GM12801 (cell line): ENCODE measurements at regions not wholly inside any gene's neighbourhood (a gene's known extent, or its start where the extent isn't known, plus 50 kb on each side); places are given as distances from the start of the nearest gene placed in this dataset.

Experiments used
- TF ChIP-seq, protein P1 (sequence below): IDR thresholded peaks from one replicate; pipeline ENCODE4 v1.5.1; 2011; ENCODE audit warnings: control low read depth; ENCODE audit not compliant: insufficient read length; ENCODE audit errors: extremely low read depth

DNA sequence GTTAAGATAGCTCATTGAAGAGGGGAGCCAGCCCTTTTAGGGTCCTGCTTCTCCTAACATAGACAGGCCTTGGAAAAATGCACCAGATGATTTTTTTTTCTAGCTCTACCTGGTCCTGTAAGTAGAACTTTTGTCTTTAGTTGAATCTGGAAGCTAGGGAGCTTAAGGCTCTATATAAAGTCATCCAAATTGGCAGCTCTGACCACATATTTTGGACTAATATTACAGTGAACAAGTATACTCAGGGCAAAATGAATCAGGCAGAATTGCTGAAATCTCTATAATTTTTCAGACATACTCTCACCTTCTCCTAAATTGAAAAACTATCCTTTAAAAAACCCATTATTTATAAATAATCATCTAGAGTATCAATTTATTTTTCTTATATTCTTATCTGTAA is 375.6 kb downstream of the OSTF1 start:
- TF ChIP-seq, protein P1, sequence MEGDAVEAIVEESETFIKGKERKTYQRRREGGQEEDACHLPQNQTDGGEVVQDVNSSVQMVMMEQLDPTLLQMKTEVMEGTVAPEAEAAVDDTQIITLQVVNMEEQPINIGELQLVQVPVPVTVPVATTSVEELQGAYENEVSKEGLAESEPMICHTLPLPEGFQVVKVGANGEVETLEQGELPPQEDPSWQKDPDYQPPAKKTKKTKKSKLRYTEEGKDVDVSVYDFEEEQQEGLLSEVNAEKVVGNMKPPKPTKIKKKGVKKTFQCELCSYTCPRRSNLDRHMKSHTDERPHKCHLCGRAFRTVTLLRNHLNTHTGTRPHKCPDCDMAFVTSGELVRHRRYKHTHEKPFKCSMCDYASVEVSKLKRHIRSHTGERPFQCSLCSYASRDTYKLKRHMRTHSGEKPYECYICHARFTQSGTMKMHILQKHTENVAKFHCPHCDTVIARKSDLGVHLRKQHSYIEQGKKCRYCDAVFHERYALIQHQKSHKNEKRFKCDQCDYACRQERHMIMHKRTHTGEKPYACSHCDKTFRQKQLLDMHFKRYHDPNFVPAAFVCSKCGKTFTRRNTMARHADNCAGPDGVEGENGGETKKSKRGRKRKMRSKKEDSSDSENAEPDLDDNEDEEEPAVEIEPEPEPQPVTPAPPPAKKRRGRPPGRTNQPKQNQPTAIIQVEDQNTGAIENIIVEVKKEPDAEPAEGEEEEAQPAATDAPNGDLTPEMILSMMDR, result no peak

DNA sequence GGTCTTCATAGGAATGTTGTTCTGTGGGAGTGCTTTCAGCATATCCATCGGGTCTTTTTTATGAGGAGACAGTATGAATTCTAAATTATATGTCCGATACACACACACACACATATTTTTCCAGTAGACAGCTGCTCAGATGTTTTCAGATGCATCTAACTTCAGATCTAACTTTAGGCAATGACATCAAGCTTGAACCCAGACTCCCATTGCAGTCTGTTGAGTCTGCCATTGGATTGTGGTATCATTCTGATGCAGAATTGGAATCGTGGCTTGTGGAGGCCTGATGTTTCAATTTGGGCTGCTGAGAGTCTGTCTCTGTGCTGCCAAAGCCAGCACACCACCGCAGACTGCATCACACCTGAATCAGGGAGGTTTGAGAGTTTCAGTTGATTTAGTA is 376.4 kb downstream of the OSTF1 start:
- TF ChIP-seq, protein P1, result no peak

DNA sequence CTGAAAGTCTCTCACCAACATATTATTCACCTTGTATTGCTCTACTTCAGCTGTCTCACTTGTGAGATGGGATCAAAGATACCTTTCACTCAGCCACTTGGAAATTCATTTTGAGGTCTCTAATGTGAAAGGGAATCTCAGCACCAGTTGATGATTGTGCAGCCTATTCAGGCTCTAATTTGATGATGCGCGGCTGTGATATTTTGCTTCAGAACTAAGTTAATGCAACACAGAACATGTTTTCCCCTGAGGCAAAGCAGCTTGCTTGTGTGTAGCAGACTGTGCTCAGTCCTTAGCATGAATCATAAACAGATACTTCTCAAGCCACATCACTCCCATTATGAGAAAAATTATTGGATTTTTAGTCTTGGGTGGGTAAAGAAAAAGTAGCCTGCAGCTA is 378.8 kb downstream of the OSTF1 start:
- TF ChIP-seq, protein P1, result no peak

DNA sequence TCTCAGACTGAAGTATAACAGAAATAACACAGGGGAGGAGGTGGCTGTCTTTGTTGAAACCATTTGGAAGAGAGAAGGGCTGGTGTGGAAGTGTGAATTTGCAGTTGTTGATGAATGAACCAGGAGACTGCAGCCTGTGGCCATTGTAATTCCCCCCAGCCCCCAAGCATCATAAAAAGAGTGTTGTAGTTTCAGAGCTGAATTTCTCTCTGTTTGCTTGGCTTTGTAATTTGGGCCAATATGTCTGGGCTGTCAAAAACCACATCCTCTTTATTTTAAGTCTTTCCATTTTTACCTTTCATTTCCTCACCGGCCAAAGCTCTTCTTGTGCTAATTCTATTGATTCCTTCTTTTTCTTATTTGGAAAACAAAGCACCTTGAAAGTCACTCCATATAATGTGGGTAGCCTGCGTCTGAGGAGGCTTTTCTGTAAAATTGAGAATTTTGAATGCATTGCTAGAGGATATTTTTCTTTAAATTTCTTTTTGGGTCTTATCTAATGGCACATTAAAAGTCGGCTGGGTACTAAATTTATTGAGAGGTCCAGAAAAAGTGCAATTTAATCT is 383.3 kb downstream of the OSTF1 start:
- TF ChIP-seq, protein P1, result no peak

DNA sequence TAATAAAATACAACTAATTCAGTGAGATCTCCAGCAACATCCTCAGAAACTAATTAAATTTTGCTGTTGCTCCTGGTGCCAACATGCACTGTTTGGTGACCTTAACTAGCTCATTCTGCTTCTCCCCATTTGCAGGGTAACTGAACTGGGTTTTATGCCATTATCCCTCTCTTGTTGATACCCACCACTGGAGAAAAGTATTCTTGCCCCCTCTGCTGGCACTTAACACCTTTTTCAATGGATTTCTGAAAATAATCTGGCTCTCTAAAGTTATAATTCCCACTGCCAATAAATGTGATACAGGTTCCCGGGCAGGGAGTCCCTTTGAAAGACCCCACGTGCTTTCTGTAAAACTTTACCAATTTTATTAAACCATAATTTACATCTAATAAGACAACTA is 394.3 kb downstream of the OSTF1 start:
- TF ChIP-seq, protein P1, result no peak

DNA sequence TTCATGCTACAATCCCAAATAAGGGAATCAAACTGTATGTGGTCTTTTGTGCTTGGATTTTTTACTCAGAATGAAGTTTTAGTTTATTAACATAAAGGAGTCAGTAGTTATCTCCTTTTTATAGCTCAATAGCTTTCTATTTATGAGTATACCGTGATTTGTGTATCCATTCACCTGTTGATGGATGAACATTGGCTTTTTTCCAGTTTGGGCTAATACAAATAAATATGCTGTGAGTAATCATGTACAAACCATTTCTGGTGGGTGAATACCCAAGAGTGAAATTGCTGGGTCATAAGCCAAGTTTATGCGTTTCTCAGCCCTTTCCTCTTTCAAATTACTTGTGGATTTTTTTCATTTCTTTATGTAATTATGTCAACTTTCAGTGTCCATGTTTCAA is 395.3 kb downstream of the OSTF1 start:
- TF ChIP-seq, protein P1, result no peak

DNA sequence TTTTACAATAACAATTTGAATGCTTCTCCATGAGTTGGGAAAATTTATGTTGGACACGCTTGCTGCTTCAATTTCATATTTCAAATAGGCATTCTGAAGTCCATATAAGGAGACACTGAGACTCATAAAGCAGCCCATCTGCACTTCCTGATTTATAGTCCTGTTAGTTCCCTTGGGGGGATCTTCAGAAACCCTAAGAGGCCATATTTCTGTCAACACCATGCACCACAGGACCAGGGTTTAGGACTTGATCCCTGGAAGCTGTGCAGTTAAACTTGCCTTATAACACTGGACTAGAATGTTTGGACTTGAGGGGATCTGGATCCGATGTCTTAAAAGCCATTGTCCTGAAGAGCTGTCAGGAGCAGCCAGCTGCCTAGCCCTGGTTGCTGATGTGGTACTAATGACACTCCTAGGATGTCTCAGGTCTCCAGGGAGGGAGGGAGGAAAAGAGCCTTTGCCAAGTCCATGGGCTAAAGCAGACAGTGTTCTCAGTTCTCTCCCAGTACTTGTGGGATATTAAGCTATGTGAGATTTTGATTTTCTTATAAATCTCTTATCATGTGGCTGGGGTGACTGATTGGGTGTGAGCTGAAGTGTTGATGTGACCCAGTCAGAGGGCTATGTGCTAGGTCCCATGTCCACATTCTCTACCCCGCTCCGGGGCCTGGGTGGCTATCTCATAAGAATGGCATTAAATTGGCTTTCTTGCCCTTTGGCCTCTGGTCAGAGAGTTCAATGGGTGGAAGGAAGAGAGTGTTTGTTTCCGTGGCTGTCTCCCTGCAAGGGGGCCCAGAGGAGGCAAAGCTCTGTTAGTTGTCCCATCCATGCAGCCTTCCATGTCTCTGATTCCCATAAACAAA is 399.8 kb downstream of the OSTF1 start:
- TF ChIP-seq, protein P1, result no peak
